Nephron (organoid): ENCODE measurements at regions not wholly inside any gene's neighbourhood (a gene's known extent, or its start where the extent isn't known, plus 50 kb on each side); places are given as distances from the start of the nearest gene placed in this dataset.

Source experiments
- H3K27ac Mint-ChIP-seq, 3 experiments: 2 replicates each; pipeline ENCODE4 v1.8.0; 2020; ENCODE audit warnings: mixed read lengths in 3 of 3, mild to moderate bottlenecking in 2 of 3, moderate library complexity in 1 of 3
- H3K27me3 Mint-ChIP-seq: 2 replicates; pipeline ENCODE4 v1.8.0; 2021; ENCODE audit warnings: low read depth, mild to moderate bottlenecking, moderate library complexity, mixed read lengths
- H3K36me3 Mint-ChIP-seq: 2 replicates; pipeline ENCODE4 v1.8.0; 2020; ENCODE audit warnings: low read depth, mixed read lengths
- H3K4me1 Mint-ChIP-seq: 2 replicates; pipeline ENCODE4 v1.8.0; 2020; ENCODE audit warnings: mixed read lengths
- H3K4me3 Mint-ChIP-seq, 3 experiments: 2 replicates each; pipeline ENCODE4 v1.8.0; 2020; ENCODE audit warnings: mild to moderate bottlenecking in 3 of 3, mixed read lengths in 3 of 3, moderate library complexity in 2 of 3
- H3K9me3 Mint-ChIP-seq: 2 replicates; pipeline ENCODE4 v1.8.0; 2020; ENCODE audit warnings: mixed read lengths
- CTCF ChIP-seq, 3 experiments: fragments of 200-600 bp; sonication (generic); IDR thresholded peaks; one replicate each; pipeline ENCODE4 v1.5.0; 2021; ENCODE audit warnings: antibody characterized with exemption in 3 of 3; ENCODE audit not compliant: unreplicated experiment in 3 of 3

DNA sequence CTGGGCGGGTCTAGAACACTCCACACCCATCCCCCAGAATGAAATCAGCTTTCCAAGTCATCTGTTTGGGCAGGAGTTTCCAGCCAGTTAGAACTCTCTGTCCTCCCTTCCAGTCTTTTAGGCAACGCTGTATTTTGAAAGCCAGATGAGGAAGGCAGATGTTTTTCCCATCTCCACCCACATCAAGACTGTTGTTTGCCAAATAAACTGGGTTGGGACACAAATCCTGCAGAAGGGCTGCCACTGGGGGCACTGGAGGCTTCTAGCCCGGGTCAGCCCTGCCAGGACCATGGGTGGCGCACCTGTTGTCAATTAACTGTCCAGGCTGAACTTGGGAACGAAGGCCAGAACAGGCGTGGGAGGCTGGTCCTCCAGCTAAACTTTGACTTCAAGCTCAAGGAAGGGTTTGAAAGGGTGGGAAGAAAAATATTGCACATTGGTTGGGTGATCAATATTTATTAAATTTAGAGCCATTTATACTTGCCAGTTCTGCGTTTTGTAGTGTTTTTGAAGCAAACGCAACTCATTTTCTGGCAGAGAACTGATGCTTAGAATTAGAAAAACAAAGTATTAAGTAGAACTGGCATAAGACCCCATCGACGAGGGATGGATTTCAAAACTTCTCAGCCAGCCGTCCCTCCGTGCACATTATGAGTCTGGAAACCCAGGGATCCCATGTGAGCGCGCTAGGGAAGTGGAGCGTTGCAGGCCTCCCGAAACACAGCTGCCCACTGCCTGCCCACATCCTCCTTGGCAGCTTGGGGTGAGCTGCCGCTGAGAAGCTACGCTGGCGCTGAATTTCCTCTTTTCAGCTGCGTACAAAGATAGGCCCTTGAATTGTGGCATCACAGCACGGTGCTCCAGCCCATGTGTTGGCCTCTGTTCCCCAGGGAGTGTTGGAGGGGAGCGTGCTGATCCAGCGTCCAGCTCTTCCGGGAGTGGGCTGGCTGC, 297.4 kb downstream of the QKI start:
- no peak for TF ChIP-seq CTCF (IDR thresholded peaks at IDR 0.05; ENCODE audit: unreplicated experiment in 3 of 3)
- Mint-ChIP-seq H3K9me3 (no peaks in the 10 kb centered on the region), H3K27me3 (peaks cover 21% of the 10 kb centered on the region), H3K27ac (peak overlapping the region in 2 of 3 experiments; percentile 34 to 57), H3K36me3 (no peaks in the 10 kb centered on the region), H3K4me3 (no peak overlapping the region), H3K4me1 (peaks cover 18% of the 10 kb centered on the region)

GRCh38 chr6:163710532-163711470, 296.3 kb downstream of the QKI start:
- H3K27me3 Mint-ChIP-seq, result peaks cover 20% of the 10 kb centered on the region
- no peaks in the 10 kb centered on the region for H3K36me3 Mint-ChIP-seq
- H3K4me3 Mint-ChIP-seq, result no peak overlapping the region
- no peak for TF ChIP-seq CTCF (IDR thresholded peaks at IDR 0.05; ENCODE audit: unreplicated experiment in 3 of 3)
- H3K9me3 Mint-ChIP-seq, result no peaks in the 10 kb centered on the region
- H3K27ac Mint-ChIP-seq, result peak overlapping the region in 2 of 3 experiments; percentile 34 to 57
- peaks cover 18% of the 10 kb centered on the region for H3K4me1 Mint-ChIP-seq

- Mint-ChIP-seq H3K4me1 (peaks cover 18% of the 10 kb centered on the region), H3K4me3 (no peak overlapping the region), H3K36me3 (no peaks in the 10 kb centered on the region), H3K27me3 (peaks cover 20% of the 10 kb centered on the region), H3K9me3 (no peaks in the 10 kb centered on the region), H3K27ac (no peak overlapping the region)
- no peak for TF ChIP-seq CTCF (IDR thresholded peaks at IDR 0.05; ENCODE audit: unreplicated experiment in 3 of 3)
These were observed 295.2 kb downstream of the QKI start for GRCh38 chr6:163709693-163710092.

- H3K27me3 Mint-ChIP-seq, result peaks cover 20% of the 10 kb centered on the region
- H3K9me3 Mint-ChIP-seq, result no peaks in the 10 kb centered on the region
These were observed 294.7 kb downstream of the QKI start for GRCh38 chr6:163709255-163709654.

GRCh38 chr6:163708466-163708865, 293.9 kb downstream of the QKI start:
- no peak overlapping the region for H3K27ac Mint-ChIP-seq
- no peaks in the 10 kb centered on the region for H3K9me3 Mint-ChIP-seq
- H3K36me3 Mint-ChIP-seq, result no peaks in the 10 kb centered on the region
- peaks cover 18% of the 10 kb centered on the region for H3K4me1 Mint-ChIP-seq
- H3K27me3 Mint-ChIP-seq, result peaks cover 16% of the 10 kb centered on the region
- no peak overlapping the region for H3K4me3 Mint-ChIP-seq
- TF ChIP-seq CTCF (IDR thresholded peaks at IDR 0.05; ENCODE audit: unreplicated experiment in 3 of 3), result no peak

More at GRCh38 chr6:163709255-163709654, 294.7 kb downstream of the QKI start:
- Mint-ChIP-seq H3K4me1 (peaks cover 18% of the 10 kb centered on the region), H3K36me3 (no peaks in the 10 kb centered on the region), H3K4me3 (no peak overlapping the region), H3K27ac (no peak overlapping the region)
- TF ChIP-seq CTCF (IDR thresholded peaks at IDR 0.05; ENCODE audit: unreplicated experiment in 3 of 3), result no peak
